Activated B cell treated with CpG ODN at 0.5 μM for 24 hours (primary cell): ENCODE measurements at regions not wholly inside any gene's neighbourhood (a gene's known extent, or its start where the extent isn't known, plus 50 kb on each side); places are given as distances from the start of the nearest gene placed in this dataset.
"Not testable (repeated sequence)": the region's sequence is repeated elsewhere in the genome, so short reads cannot be mapped to it uniquely, and the experiment has no call there.

ENCODE experiments used
- ATAC-seq: fragments of 200-7000 bp; cut with Tn5 transposase; one replicate; pipeline ENCODE4 v1.10.0; 2021; ENCODE audit warnings: low read depth, mild to moderate bottlenecking, moderate library complexity
- CTCF ChIA-PET: fragments of 350-600 bp; sonication (Branson Sonifier 250); formaldehyde crosslinking; loops from one replicate; lab custom pipeline; 2021; ENCODE audit warnings: antibody characterized with exemption; lab: Charles Lee
- POLR2A ChIA-PET: fragments of 350-600 bp; sonication (Branson Sonifier 250); formaldehyde crosslinking; loops from one replicate; lab custom pipeline; 2021; ENCODE audit warnings: antibody characterized with exemption; lab: Charles Lee
- DNase-seq: peaks from one replicate; pipeline ENCODE4 v3.0.0; 2022
- H3K27ac Mint-ChIP-seq: one replicate; pipeline ENCODE4 v1.8.0; 2020; ENCODE audit warnings: mixed read lengths
- H3K27me3 Mint-ChIP-seq: one replicate; pipeline ENCODE4 v1.8.0; 2021; ENCODE audit warnings: mixed read lengths
- H3K36me3 Mint-ChIP-seq: one replicate; pipeline ENCODE4 v1.8.0; 2021; ENCODE audit warnings: low read depth, mixed read lengths
- H3K4me1 Mint-ChIP-seq: one replicate; pipeline ENCODE4 v1.8.0; 2021; ENCODE audit warnings: mixed read lengths
- H3K4me3 Mint-ChIP-seq: one replicate; pipeline ENCODE4 v1.8.0; 2020; ENCODE audit warnings: mild to moderate bottlenecking, mixed read lengths
- H3K9me3 Mint-ChIP-seq: one replicate; pipeline ENCODE4 v1.8.0; 2020; ENCODE audit warnings: mixed read lengths
- intact Hi-C: fragments of 100-400 bp; cut with micrococcal nuclease; formaldehyde crosslinking; loops from one replicate; pipeline ENCODE4 v1.15.1; 2024
- TF ChIP-seq, protein P1 (sequence below): fragments of 200-600 bp; IDR thresholded peaks from one replicate; pipeline ENCODE4 v1.8.0; 2022; ENCODE audit warnings: antibody characterized with exemption, mild to moderate bottlenecking

DNA sequence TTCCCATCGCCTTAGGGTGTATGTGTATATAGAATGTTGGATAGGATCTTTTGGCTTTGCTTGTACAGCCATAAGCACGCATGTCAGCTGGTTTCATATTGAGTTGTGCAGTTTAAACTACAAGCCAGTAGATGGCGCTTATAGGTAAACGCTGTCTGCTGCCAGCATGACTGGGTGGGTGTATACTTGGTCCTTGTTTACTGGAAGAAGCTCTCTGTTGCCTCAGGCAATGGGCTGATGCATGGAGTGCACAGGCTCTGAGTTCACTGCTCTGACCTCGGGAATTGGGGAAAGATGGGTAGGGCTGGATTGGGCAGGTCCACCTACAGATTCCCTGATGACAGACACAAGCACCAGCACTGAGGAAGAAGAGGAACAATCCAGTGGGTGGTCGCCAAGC, 831.5 kb downstream of the STIM2 start:
- CTCF ChIA-PET: no interaction called here
- Mint-ChIP-seq H3K36me3 (no peaks in the 10 kb centered on the region), H3K4me1 (no peaks in the 10 kb centered on the region), H3K27me3 (no peaks in the 10 kb centered on the region), H3K4me3 (no peak overlapping the region), H3K27ac (no peak overlapping the region), H3K9me3 (peaks cover 4% of the 10 kb centered on the region)
- ATAC-seq (no peak), DNase-seq (no peak)
- TF ChIP-seq, protein P1, sequence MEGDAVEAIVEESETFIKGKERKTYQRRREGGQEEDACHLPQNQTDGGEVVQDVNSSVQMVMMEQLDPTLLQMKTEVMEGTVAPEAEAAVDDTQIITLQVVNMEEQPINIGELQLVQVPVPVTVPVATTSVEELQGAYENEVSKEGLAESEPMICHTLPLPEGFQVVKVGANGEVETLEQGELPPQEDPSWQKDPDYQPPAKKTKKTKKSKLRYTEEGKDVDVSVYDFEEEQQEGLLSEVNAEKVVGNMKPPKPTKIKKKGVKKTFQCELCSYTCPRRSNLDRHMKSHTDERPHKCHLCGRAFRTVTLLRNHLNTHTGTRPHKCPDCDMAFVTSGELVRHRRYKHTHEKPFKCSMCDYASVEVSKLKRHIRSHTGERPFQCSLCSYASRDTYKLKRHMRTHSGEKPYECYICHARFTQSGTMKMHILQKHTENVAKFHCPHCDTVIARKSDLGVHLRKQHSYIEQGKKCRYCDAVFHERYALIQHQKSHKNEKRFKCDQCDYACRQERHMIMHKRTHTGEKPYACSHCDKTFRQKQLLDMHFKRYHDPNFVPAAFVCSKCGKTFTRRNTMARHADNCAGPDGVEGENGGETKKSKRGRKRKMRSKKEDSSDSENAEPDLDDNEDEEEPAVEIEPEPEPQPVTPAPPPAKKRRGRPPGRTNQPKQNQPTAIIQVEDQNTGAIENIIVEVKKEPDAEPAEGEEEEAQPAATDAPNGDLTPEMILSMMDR: no peak
- POLR2A ChIA-PET: no interaction called here
- intact Hi-C loops: no loop called here

DNA sequence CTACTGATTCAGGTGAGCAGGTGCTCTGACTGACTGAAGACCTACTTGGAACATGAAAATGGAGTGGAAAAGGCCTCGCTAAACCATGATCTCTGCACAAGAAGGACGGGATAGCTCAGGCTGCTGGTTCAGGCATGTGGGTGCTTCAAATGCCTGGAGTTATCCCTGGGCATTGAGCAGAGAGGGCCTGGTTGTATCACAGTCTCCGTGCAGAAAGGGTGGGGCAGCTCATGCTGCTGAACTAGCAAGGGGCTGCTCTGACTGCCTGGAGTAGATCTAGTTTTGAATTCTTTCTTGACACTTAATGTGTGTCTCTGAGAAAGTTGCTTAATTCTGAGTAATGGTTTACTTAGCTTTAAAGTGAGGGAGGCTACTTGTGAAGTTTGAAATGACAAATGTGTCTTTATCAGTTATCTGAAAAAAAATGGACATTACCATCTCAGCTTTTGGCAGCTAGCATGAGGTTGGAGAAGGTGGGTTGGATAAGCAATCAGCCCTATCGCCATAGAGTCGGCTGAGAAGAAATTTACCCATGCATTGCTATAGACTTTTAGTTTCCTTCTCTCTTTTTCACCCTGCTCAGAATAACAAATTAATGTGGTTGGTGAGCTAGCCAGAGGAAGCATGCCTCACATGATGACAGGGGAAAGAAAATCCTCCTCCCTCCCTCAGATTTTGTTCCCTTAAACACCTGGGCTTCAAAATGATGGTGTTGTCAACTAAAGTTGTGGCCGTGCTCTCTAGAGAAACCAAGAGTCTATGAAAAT, 832.4 kb downstream of the STIM2 start:
- ATAC-seq: no peak
- Mint-ChIP-seq H3K27ac (no peak overlapping the region), H3K36me3 (no peaks in the 10 kb centered on the region), H3K4me3 (no peak overlapping the region), H3K9me3 (peaks cover 4% of the 10 kb centered on the region), H3K4me1 (no peaks in the 10 kb centered on the region), H3K27me3 (no peaks in the 10 kb centered on the region)
- intact Hi-C loops: no loop called here
- TF ChIP-seq, protein P1: no peak
- DNase-seq: no peak
- ChIA-PET POLR2A (no interaction called here), CTCF (no interaction called here)

DNA sequence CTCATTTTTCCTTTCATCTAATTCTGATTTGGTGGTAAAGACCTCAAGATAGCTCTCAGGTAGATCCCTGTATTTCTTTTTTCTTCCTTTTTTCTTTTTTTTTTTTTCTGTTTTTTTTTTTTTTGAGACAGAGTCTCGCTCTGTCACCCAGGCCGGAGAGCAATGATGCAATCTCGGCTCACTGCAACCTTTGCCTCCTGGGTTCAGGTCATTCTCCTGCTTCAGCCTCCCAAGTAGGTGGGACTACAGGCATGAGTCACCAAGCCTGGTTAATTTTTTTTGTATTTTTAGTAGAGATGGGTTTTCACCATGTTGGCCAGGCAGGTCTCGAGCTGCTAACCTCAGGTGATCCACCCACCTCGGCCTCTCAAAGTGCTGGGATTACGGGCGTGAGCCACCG, 835.6 kb downstream of the STIM2 start:
- H3K4me1 Mint-ChIP-seq, intact Hi-C loops: not testable (repeated sequence)

DNA sequence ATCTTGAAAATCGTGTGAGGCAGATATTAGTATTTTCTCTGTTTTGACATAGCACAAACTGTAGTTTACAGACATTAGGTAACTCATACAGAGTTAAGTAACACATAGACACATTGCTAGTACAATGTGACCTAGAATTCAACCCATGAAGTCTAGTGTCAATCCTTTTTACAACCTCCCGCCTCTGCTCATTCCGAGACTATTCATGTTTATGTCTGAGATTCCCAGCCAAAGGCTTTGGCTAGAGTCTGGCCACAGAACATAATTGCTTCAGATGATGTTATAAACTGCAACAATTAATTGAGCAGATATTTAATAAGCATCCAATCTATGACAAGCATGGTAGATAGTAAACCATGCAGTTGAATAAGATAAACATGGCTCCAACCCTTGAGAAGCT, 841.0 kb downstream of the STIM2 start:
- Mint-ChIP-seq H3K27ac (no peak overlapping the region), H3K27me3 (no peaks in the 10 kb centered on the region), H3K4me1 (no peaks in the 10 kb centered on the region), H3K4me3 (no peak overlapping the region), H3K36me3 (no peaks in the 10 kb centered on the region), H3K9me3 (no peaks in the 10 kb centered on the region)
- no peak for DNase-seq
- CTCF ChIA-PET: no interaction called here
- POLR2A ChIA-PET: no interaction called here
- no peak for ATAC-seq
- TF ChIP-seq, protein P1: no peak
- intact Hi-C loops: no loop called here

More for the DNA sequence above, 835.6 kb downstream of the STIM2 start:
- H3K4me3 Mint-ChIP-seq, H3K27ac Mint-ChIP-seq, ATAC-seq, DNase-seq, H3K9me3 Mint-ChIP-seq, H3K27me3 Mint-ChIP-seq, CTCF ChIA-PET, POLR2A ChIA-PET, H3K36me3 Mint-ChIP-seq: not testable (repeated sequence)

DNA sequence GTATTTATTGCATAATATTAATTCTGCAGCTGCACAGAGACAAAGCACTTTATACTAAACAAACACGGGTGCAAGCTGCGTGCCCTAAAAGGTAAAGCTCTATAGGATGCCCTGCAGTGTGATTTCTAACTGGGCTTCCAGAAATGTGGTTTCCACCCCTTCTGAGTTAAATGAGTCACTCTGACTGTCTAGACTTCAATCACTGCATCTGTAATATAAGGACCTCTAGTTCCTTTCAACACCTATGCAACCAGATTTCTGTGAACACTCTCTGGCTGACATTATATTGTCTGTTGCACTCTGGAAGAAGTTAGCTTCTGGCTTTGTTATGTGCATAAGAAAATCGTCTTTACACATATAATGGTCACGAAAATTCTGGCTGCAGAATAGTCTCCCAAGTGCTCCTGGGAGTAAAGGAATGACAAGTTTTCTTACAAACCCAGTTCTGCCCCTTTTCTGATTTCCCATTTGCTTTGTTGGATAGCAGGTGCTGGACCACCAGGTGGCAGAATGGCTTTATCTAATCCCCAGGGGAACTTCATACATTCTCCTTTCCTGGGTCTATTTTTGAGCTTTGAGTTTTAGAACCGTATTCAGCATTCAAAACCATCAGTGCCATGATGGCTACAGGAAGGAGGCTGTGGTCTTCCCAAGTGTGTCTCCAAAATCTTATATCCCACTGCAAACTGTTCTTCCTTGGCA, 842.2 kb downstream of the STIM2 start:
- ATAC-seq: no peak
- CTCF ChIA-PET: no interaction called here
- TF ChIP-seq, protein P1: no peak
- DNase-seq: no peak
- Mint-ChIP-seq H3K27me3 (no peaks in the 10 kb centered on the region), H3K9me3 (no peaks in the 10 kb centered on the region), H3K36me3 (no peaks in the 10 kb centered on the region), H3K4me3 (no peak overlapping the region), H3K27ac (no peak overlapping the region), H3K4me1 (no peaks in the 10 kb centered on the region)
- intact Hi-C loops: no loop called here
- POLR2A ChIA-PET: no interaction called here
